ENCODE measurements at regions not wholly inside any gene's neighbourhood (a gene's known extent, or its start where the extent isn't known, plus 50 kb on each side); places are given as distances from the start of the nearest gene placed in this dataset.

GRCh38 chr1:56375326-56375804 lies 204.0 kb downstream of the PLPP3 start:
- intact Hi-C loops (cut with DNase I; ENCODE audit: low total_unique reads): no loop called here
- Histone ChIP-seq H3K4me3 (no peak overlapping the region), H3K4me1 (peaks cover 5% of the 10 kb centered on the region), H3K36me3 (ENCODE audit: low read depth, missing control alignments) (no peaks in the 10 kb centered on the region), H3K9me3 (no peaks in the 10 kb centered on the region), H3K27me3 (no peaks in the 10 kb centered on the region), H3K27ac (no peak overlapping the region)
- no peak for TF ChIP-seq POLR2A (IDR thresholded peaks at IDR 0.05)
- TF ChIP-seq, protein P1, sequence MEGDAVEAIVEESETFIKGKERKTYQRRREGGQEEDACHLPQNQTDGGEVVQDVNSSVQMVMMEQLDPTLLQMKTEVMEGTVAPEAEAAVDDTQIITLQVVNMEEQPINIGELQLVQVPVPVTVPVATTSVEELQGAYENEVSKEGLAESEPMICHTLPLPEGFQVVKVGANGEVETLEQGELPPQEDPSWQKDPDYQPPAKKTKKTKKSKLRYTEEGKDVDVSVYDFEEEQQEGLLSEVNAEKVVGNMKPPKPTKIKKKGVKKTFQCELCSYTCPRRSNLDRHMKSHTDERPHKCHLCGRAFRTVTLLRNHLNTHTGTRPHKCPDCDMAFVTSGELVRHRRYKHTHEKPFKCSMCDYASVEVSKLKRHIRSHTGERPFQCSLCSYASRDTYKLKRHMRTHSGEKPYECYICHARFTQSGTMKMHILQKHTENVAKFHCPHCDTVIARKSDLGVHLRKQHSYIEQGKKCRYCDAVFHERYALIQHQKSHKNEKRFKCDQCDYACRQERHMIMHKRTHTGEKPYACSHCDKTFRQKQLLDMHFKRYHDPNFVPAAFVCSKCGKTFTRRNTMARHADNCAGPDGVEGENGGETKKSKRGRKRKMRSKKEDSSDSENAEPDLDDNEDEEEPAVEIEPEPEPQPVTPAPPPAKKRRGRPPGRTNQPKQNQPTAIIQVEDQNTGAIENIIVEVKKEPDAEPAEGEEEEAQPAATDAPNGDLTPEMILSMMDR (IDR thresholded peaks at IDR 0.05): no peak
- WGBS, 2 donors: 73 to 82% methylated on average over 5 of the region's 5 CpGs
- no peak for DNase-seq

GRCh38 chr1:56374026-56374974 lies 205.1 kb downstream of the PLPP3 start:
- no peak for DNase-seq
- Histone ChIP-seq H3K9me3 (no peaks in the 10 kb centered on the region), H3K4me3 (no peak overlapping the region), H3K4me1 (peaks cover 5% of the 10 kb centered on the region), H3K27ac (no peak overlapping the region), H3K27me3 (no peaks in the 10 kb centered on the region), H3K36me3 (ENCODE audit: low read depth, missing control alignments) (no peaks in the 10 kb centered on the region)
- intact Hi-C loops (cut with DNase I; ENCODE audit: low total_unique reads): no loop called here
- WGBS, 2 donors: 78% methylated on average over 14 of the region's 14 CpGs
- TF ChIP-seq, protein P1 (IDR thresholded peaks at IDR 0.05): no peak
- no peak for TF ChIP-seq POLR2A (IDR thresholded peaks at IDR 0.05)

- H3K4me3 ChIP-seq: no peak overlapping the region
- H3K36me3 ChIP-seq (ENCODE audit: low read depth, missing control alignments): no peaks in the 10 kb centered on the region
- DNase-seq: no peak
- peaks cover 5% of the 10 kb centered on the region for H3K4me1 ChIP-seq
- 92 to 94% methylated on average over 6 of the region's 6 CpGs for WGBS, 2 donors
- H3K9me3 ChIP-seq: no peaks in the 10 kb centered on the region
- intact Hi-C loops (cut with DNase I; ENCODE audit: low total_unique reads): no loop called here
- no peak overlapping the region for H3K27ac ChIP-seq
- TF ChIP-seq, protein P1 (IDR thresholded peaks at IDR 0.05): no peak
- no peak for TF ChIP-seq POLR2A (IDR thresholded peaks at IDR 0.05)
- H3K27me3 ChIP-seq: no peaks in the 10 kb centered on the region
Measured at GRCh38 chr1:56370513-56370912, 208.8 kb downstream of the PLPP3 start.

DNA sequence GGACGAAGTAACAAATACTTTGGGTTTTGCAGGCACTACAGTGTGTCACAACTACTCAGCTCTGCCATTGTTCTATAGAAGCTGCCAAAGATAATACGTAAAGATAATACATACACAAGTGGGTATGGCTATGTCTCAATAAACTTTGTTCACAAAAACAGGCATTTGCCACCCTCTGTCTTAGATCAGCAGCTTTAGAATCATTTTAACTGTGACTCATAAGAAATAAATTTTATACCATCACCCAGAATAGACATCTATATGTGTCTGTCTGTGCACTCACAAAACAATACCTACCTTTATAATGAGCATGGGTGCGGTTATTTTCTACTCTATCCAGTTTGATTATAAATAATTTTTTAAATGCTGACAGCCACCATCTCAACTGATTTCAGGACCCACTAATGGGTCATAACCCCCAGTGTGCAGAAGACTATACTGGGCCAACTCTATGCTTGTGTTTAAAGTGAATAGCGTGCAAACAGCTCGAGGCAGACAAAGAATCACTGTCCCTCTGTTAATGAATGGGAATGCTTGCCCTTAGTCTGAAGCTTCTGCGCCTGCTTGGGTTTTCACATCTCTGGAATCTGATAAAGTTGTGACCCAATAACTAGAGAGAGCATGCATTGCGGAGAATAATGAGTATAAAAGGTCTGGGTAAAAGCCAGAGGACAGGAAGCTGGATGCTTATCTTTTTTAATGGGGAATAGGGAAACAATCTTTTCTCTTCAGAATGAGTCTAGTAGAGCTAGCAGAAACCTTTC lies 216.2 kb downstream of the PLPP3 start:
- Histone ChIP-seq H3K9me3 (no peaks in the 10 kb centered on the region), H3K27ac (no peak overlapping the region), H3K36me3 (ENCODE audit: low read depth, missing control alignments) (no peaks in the 10 kb centered on the region), H3K4me1 (no peaks in the 10 kb centered on the region), H3K27me3 (no peaks in the 10 kb centered on the region), H3K4me3 (no peak overlapping the region)
- no peak for DNase-seq
- intact Hi-C loops (cut with DNase I; ENCODE audit: low total_unique reads): no loop called here
- WGBS, 2 donors: 88 to 93% methylated on average over 7 of the region's 7 CpGs
- no peak for TF ChIP-seq POLR2A (IDR thresholded peaks at IDR 0.05)
- TF ChIP-seq, protein P1 (IDR thresholded peaks at IDR 0.05): no peak

All from testis (tissue), 2 donors.